GM21717 (cell line): ENCODE measurements at regions not wholly inside any gene's neighbourhood (a gene's known extent, or its start where the extent isn't known, plus 50 kb on each side); places are given as distances from the start of the nearest gene placed in this dataset.

ENCODE experiments used
- ATAC-seq: cut with Tn5 transposase; IDR thresholded peaks from one replicate; pipeline ENCODE4 v1.9.1; 2021; ENCODE audit warnings: mild to moderate bottlenecking, moderate library complexity; ENCODE audit not compliant: unreplicated experiment

GRCh38 chr13:59463023-59463422, 700.7 kb downstream of the DIAPH3 start:
- ATAC-seq: no peak

- ATAC-seq: no peak
These were observed 698.8 kb downstream of the DIAPH3 start for GRCh38 chr13:59464926-59465325.

GRCh38 chr13:59468396-59468795, 695.3 kb downstream of the DIAPH3 start:
- ATAC-seq: no peak

- ATAC-seq: no peak
These were observed 692.6 kb downstream of the DIAPH3 start for GRCh38 chr13:59471106-59471505.

- no peak for ATAC-seq
These were observed 691.6 kb downstream of the DIAPH3 start for GRCh38 chr13:59472134-59472533.

GRCh38 chr13:59474696-59475095, 689.0 kb downstream of the DIAPH3 start:
- no peak for ATAC-seq

GRCh38 chr13:59475911-59476310, 687.8 kb downstream of the DIAPH3 start:
- no peak for ATAC-seq

GRCh38 chr13:59476366-59476765, 687.4 kb downstream of the DIAPH3 start:
- no peak for ATAC-seq

- ATAC-seq: no peak
These were observed 686.7 kb downstream of the DIAPH3 start for GRCh38 chr13:59477011-59477410.

GRCh38 chr13:59478908-59479307, 684.8 kb downstream of the DIAPH3 start:
- ATAC-seq: no peak

GRCh38 chr13:59479629-59480028, 684.1 kb downstream of the DIAPH3 start:
- ATAC-seq: no peak

- ATAC-seq: no peak
These were observed 683.1 kb downstream of the DIAPH3 start for GRCh38 chr13:59480396-59481259.

GRCh38 chr13:59483501-59484145, 680.1 kb downstream of the DIAPH3 start:
- ATAC-seq: no peak

GRCh38 chr13:59487883-59488282, 675.8 kb downstream of the DIAPH3 start:
- ATAC-seq: no peak

- no peak for ATAC-seq
These were observed 675.3 kb downstream of the DIAPH3 start for GRCh38 chr13:59488436-59488835.

GRCh38 chr13:59490651-59491050, 673.1 kb downstream of the DIAPH3 start:
- no peak for ATAC-seq

- ATAC-seq: no peak
These were observed 671.6 kb downstream of the DIAPH3 start for GRCh38 chr13:59492030-59492636.

- no peak for ATAC-seq
These were observed 670.2 kb downstream of the DIAPH3 start for GRCh38 chr13:59493436-59493965.

- no peak for ATAC-seq
These were observed 669.6 kb downstream of the DIAPH3 start for GRCh38 chr13:59494151-59494550.

- no peak for ATAC-seq
These were observed 669.2 kb downstream of the DIAPH3 start for GRCh38 chr13:59494560-59494970.

- ATAC-seq: no peak
These were observed 668.4 kb downstream of the DIAPH3 start for GRCh38 chr13:59495299-59495698.
